ELF-1 (cell line): ENCODE measurements at regions not wholly inside any gene's neighbourhood (a gene's known extent, or its start where the extent isn't known, plus 50 kb on each side); places are given as distances from the start of the nearest gene placed in this dataset.

ENCODE experiments used
- DNase-seq: peaks from one replicate; pipeline ENCODE4 v3.0.0-alpha.2; 2016; ENCODE audit warnings: low read depth, low spot score

DNA sequence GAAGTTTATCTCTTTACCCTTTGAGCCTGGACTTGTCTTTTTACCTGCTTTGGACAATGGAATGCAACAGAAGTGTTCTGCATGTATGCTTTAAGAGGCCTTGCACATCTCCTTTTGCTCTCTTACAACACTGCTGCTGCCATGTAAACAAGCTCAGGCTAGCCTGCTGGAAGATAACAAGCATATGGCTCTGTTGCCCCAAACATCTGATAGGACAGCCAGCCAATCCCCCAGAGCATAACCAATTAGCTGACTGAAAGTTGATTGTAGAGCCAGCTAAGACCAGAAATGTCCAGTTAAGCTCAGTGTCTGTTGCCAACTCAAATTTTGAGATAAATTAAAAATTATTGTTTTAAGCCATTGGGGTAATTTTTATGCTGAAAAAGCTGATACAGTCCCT lies 510.6 kb upstream of the CNKSR2 start:
- no peak for DNase-seq

DNA sequence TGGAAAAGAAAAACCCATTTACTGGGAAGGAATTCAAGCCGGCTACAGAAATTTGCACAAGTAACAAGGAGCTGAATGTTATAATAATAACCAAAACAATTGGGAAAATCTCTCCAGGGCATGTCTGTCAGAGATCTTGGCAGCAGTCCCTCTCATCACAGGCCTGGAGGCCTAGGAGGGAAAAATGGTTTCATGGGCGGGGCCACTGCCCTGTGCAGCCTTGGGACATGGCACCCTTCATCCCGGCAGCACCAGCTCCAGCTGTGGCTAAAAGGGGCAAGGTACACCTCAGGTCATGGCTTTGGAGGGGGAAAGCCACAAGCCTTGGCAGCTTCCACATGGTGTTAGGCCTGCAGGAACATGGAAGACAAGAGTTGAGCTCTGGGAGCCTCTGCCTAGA lies 513.1 kb upstream of the CNKSR2 start:
- DNase-seq, result no peak

DNA sequence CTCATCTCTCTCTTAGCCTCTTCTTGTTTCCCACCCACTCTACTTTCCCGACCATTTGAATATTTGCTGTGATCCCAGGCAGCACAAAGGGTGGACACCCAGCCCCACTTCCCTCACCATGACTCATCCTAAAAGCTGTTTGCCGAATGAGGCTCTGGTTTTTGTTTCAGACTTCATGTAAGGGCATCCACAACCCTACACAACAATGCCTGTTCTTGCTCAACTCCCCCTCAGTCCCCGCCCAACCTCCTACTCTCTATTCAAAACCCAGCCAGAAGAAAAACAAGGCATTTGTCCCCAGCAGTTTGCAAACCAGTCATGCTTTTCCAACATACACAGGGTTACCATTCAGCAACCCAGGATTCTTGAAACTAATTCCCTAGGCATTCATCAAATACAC lies 516.5 kb upstream of the CNKSR2 start:
- DNase-seq, result peak; percentile 91

DNA sequence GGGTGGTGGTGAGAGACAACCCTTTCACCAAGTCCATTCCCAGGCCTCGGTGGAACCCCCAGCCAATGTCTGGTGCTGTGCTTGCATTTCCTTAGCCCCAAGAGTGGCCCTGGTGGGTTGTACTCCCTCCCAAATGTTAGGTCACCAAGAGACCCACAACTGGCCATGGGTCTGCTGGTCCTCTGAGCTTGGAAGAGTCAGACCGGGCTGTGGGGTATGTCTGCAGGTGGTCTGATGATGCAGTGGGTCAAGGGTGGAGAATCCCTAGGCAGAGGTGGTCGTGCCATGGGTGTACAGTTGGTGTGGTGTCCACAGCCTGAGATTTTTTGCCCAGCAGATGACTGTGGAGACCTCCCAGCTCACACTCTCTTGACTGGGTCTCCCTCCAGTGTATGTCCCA lies 535.7 kb upstream of the CNKSR2 start:
- DNase-seq, result no peak

DNA sequence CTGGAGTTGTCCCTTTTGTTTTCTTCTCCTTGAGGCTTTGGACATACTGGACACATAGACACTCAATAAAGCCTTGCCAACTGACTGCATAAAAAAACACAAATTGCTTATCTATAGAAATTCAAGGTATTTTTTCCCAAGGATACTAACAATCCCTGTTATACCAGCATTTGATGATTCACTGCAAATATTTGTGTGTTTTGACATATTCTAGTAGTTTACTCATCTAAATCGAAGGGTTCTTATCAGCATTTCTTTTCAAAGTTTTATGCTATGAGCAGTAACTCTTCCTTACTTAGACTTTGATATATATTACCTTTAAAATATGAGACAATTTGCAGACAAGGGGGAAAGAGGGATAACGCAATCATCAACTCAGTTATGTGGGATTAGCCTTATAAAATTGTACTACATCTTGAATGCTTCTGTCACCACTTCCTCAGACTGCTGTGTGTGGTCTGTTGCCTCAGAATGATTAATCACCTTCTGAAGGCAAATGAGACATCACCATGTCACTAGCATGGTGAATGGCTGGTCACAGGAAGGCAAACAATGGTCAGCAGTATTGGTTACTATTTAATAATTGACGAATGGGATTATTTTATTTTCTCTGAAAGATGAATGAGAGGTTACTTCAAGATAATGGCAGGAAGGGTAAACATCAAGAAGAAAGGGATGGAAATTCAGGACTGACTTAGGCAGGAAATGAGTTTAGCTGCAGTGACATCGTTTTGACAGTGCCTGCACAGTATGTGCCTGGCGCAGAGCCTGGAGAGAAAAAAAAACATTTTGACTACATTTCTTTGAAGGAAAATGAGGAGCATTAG lies 544.3 kb upstream of the CNKSR2 start:
- DNase-seq, result no peak

DNA sequence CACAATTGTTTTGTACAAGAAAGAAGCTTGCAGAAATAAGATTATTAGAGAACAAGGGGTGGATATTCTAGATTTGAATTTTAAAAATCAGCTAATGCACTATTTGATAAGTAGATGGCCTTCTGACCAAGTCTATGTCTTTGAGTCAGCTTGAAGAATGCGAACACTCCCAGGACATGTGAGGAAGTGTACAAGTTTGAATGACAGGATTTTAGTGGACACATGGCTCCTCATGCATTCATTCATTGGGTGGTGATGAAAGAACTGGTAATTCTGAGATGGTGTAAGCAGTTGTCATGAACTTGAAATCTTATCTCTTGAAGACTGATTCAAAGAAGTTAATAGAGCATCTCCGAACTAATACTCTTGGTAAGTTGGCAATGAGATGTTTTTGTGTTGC lies 548.2 kb upstream of the CNKSR2 start:
- no peak for DNase-seq

DNA sequence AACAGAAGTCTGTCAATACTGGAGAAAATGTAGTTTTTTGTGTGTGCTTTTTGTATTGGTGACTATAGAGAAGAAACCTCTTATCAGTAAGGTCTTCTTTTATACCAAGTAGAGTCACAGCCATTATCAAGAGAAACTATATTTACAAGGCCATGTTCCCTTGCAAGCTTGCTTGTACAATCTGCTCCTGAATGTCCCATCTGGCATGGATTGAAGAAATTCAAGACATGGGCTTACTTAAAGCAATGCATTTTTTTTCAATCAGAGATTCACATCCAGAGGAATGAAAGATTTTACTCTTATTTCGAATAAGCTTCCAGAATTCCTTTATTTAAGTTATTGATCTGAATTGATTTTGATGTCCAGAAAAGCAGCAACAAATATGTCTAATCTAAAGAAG lies 537.3 kb upstream of the RPS6KA3 start:
- no peak for DNase-seq

DNA sequence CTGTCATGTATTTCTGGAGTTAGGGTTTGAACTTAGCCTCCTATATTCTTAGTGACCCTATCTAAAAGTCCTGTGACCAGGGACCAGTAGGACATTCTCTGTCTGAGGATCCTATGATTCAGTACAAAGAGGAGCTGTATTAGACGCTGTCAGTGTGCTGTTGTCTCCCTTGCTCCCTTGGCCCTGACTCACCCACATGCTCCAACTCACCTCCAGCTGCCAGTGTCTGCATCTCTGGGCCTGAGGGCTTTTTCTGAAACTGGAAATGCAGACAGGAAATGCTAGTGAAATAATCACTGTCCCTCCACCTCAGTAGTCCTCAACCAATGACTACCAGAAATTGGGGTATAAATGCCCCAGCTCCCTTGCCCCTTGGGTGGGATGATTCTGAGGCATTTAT lies 535.3 kb upstream of the RPS6KA3 start:
- peak; percentile 2 for DNase-seq

DNA sequence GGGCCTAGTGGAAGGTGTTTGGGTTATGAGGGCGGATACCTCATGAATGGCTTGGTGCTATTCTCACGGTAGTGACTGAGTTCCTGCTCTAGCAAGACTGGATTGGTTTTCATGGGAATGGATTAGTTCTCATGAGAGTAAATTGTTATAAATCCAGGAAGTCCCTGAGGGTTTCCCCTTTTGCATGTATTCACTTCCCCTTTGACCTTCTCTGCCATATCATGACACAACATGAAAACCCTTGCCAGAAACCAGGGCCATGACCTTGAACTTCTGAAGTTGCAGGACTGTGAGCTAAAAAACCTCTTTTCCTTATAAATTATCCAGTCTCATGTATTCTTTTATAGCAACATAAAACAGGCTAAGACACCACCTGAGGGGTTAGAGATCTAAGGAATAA lies 529.7 kb upstream of the RPS6KA3 start:
- DNase-seq, result no peak

DNA sequence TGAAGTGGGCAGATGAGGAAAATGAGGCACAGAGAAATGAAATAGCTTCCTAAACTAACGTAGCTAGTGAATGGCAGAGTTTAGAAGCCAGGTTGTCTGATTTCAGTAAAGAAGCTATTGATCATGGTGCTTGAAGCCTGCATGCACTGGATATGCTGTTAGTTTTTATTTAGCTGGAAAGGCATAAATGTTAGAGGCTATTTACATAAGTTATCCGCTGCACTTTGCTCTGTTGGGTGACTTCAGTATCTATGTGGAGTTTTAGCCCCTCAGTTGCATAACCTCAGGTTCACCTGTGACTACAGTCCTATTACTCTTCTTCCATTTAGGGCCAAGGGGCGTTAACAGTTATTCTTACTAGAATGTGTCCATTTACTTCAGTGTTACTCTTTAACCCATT lies 522.4 kb upstream of the RPS6KA3 start:
- DNase-seq, result no peak

DNA sequence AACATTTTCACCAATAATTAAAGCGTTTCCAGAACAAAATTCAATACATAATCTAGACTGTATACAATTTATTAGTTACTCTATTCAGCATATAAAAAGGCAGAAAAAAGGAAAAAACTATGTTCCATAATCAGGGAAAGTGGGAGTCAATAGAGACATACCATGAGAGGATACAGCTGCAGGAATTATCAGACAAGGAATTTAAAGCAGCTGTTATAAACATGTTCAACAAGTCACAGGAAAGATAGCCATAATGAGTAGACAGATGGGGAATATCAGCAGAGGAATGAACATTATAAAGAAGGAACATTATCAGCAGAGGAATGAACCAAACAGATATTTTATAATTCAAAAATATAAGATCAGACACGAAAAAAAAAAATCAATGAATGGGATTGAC lies 500.6 kb upstream of the RPS6KA3 start:
- no peak for DNase-seq

DNA sequence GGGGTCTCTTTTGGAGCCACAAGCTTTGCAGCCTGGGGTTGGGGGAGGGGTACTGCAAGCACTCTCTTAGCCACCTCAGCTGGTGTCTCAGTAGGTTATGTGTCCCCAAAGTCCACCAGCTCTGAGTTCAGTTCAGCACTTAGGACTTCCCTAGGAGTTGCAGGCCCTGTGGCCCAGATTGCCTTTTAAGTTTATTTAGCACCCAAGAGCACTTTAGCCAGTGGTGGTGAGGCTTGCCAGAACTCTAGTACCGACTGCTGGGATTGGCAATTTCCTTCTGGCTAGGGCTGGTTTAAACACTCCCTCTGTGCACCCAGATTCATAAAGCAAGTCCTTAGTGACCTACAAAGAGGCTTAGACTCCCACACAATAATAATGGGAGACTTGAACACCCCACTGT lies 489.9 kb upstream of the RPS6KA3 start:
- DNase-seq, result no peak

DNA sequence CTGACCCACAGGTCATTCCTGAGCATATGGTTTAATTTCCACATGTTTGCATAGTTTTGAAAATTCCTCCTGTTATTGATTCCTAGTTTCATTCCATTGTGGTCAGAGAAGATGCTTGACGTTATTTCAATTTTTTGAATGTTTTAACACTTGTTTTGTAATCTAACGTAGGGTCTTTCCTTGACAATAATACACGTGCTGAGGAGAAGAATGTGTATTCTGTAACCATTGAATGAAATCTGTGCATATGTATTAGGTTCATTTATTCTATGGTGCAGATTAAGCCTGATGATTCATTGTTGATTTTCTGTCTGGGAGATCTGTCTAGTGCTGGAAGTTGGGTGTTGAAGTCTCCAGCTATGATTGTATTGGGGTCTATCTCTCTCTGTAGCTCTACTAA lies 486.4 kb upstream of the RPS6KA3 start:
- DNase-seq, result no peak

DNA sequence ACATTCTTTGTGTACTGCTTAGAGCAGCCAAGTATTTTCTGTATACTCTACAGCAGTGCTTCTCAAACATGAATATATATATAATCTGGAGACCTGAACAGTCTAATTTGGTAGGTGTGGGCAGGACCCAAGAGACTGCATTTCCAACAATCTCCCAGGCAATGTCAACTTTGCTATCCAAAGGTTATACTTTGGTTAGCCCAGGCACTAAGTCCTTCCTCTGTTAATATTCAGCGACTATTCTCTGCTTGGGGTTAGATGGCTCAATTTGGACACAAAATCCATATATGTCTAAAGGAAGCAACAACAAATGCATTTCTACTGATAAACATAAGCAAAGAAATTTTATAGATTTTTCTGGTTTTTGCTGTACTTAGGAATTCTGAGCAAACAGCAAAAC lies 480.0 kb upstream of the RPS6KA3 start:
- DNase-seq, result no peak

DNA sequence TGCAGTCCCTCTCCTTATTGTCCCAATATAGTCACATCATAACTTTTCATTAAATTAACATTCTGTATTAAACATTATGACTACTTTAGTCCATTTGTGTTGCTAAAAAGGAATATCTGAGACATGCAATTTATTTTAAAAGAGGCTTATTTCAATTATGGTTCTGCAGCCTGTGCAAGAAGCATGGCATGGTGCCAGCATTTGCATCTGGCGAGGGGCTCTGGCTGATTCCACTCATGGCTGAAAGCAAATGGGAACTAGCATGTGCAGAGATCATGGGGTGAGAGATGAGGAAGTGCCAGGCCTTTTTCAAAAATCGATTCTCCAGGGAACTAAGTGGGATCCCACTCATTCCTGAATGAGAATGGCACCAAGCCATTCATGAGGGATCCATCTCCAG lies 476.3 kb upstream of the RPS6KA3 start:
- no peak for DNase-seq

DNA sequence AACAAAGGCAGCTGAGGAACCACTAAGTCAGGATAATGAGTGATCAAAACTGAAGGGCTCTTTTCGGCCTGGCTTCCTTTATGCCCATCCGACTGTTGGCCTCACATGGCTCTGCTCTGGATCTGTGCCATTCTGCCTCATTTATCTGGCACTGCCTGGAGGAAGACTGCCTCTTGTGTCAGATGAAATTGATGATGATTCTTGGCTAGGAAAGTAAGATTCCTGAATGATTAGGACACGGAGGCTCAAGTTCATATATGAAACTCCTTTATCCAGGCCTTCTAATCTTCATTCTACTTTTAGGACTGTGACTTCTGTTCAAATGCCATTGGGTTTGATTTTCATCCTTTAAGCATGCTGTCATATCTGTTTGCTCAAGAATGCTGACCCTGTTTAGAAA lies 475.4 kb upstream of the RPS6KA3 start:
- no peak for DNase-seq

DNA sequence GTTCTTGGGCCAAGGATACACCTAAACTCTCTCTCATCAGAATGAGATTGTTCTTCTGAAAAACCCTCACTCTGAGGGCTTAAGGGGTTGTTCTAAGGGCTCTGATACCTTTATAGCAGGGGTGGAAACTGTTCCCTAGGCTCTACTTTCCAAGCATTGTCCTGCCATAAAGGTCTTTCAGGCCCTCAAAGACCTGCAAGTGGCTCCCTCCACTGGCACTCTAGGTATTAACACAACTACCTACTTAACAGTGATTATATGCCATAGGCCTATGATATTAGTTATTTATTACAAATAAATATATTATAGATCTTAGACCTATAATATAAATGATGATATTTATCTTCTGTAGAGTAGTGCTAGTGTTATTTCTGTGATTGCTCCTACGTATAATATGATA lies 473.7 kb upstream of the RPS6KA3 start:
- peak; percentile 2 for DNase-seq

DNA sequence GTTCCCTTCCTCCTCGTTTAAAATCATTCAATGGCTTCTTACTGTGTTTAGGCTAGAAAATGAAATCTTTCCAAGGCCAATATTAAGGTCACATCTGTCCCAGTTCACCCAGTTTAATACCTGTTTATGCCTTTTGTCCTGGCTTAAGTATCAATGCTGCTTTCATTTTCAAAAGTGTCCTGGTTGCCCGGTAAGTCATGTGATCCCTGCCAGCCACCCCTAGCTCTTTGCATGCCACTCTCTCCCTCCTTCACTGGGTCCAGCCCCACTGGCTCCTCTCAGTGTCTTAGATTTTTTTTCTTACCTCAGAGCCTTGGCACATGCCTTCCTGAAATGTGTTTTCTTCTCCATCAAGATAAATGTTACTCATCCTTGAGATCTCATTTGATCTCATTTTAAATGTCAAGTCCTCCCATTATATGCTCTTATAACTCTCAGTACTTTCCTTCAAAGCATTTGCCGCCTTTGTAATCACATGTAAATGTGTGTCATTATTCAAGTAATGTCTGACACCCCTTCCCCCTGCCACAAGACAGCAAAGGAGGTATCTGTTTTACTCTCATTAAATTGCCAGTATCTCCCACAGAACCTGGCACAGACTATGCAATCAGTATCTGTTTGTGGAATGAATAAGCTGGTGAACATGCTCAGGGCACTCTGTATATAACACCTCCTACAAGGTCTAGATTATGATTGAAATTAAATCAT lies 472.5 kb upstream of the RPS6KA3 start:
- DNase-seq, result no peak

DNA sequence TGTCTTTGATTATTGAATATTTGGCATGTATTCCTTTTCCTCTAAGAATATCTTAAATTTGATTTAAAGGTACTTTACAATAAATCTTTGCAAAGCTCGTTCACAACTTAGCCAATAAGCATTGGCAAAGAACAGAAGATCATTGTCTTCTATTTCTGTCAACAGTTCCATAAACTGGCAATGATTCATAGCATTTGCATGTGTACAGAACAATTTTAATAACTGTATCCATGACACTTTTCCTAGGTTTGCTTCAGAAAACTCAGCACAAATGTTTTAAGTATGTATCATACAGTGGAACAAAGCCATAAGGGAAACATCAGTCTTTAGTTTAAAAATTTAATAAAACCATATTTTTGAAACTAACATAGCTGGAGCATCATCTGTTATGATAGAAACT lies 462.7 kb upstream of the RPS6KA3 start:
- DNase-seq, result no peak

DNA sequence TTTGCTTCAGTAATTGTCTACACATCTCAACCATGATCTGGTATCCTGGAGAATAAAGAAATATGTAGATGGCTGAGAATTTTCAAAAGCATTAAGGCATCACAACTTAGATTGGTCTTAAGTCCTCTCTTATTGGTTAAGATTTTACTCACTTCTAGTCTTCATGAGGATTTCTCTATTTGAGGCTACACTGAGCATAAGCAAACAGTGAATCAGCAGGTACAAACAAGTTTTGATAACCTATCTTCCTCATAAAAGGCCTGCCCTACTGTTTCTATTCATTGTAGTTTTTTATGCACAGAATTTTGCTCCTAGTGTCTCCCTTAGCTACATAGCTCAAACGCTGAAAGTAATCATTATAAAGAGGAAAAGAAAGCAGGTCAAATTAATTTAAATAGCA lies 460.7 kb upstream of the RPS6KA3 start:
- no peak for DNase-seq

DNA sequence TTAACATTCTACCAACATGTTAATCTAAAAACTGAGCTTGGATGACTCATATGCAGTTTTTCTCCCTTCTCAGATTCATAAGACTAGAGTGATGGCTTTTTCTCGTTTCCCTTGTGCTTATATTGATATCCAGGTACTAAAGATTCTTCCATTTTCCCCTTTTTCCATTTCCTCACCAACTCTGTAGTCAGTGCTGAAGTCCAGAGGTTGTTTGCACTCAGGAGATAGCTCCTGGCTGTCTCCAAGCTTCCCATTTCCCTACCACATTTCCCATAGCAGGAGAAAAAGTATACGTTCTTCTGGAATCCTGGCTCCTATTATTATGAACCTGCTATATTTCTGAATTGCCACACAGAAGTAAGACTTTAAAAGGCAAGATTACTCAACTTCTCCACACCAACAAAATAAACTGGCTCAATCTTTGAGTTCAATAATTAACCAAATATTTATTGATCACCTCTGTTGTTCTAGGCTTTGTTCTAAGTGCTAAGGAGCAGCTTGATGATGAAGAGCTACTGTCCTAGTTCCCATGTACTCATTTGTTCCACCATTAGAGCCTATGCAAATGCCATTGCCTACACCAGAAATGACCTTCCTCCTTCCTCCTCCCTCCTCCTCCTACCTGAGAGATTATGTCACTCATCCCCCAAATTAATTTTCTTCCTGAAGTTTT lies 454.4 kb upstream of the RPS6KA3 start:
- no peak for DNase-seq

DNA sequence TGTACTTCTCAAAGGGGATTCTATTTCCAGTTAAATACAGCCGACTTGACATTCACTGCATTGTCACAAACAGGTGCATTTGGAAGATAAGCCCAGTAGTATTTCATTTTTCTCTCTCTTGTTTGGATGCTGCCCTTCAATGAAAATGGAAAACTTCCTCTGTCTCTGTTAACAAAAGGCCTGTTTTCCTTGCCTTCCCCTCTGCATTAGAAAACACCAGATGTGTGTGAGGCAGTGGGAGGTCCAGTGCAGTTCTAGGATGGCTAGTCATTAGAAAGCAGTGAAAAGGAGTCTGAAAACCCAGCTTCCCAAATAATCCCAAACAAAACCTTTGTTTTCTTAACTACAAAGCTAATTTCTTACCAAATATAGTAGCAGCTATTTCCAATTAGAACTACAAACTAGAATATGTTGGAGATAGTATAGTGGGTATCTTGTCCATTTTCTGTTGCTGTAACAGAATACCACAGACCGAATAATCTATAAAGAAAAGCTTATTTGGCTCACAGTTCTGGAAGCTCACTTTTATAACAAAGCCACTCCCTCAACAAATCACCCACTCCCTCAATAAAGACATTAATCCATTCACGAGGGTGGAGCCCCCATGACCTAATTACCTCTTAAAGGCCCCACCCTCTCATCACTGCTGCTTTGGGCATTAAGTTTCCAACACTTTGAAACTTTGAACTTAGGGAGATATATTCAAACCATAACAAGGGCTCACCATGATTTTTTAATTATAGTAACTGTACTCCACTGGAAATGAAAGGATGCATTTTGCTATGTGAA lies 452.1 kb upstream of the RPS6KA3 start:
- peak; percentile 8 for DNase-seq
